H9 (cell line): ENCODE measurements at regions not wholly inside any gene's neighbourhood (a gene's known extent, or its start where the extent isn't known, plus 50 kb on each side); places are given as distances from the start of the nearest gene placed in this dataset.

Experiments
- DNase-seq: peaks from one replicate; pipeline ENCODE4 v3.0.0-alpha.2; 2017
- H2AFZ ChIP-seq: one replicate; pipeline ENCODE4 v1.6.1; 2013; ENCODE audit warnings: mild to moderate bottlenecking, low read length, control low read depth, moderate library complexity
- H2AK5ac ChIP-seq: 2 replicates; pipeline ENCODE4 v1.6.1; 2013; ENCODE audit warnings: low read length, control low read depth, mixed read lengths; ENCODE audit not compliant: insufficient read length
- H2BK120ac ChIP-seq: one replicate; pipeline ENCODE4 v1.6.1; 2013; ENCODE audit warnings: low read depth, mild to moderate bottlenecking, low read length, control low read depth, inconsistent platforms; ENCODE audit not compliant: poor library complexity, severe bottlenecking
- H2BK12ac ChIP-seq: 2 replicates; pipeline ENCODE4 v1.6.1; 2013; ENCODE audit warnings: low read length, control low read depth, mixed read lengths, low read depth; ENCODE audit not compliant: insufficient read length
- H2BK15ac ChIP-seq: 2 replicates; pipeline ENCODE4 v1.6.1; 2013; ENCODE audit warnings: low read depth, low read length, control low read depth
- H2BK20ac ChIP-seq: one replicate; pipeline ENCODE4 v1.6.1; 2013; ENCODE audit warnings: low read depth, mild to moderate bottlenecking, low read length, control low read depth, inconsistent platforms; ENCODE audit not compliant: poor library complexity, severe bottlenecking
- H2BK5ac ChIP-seq: 2 replicates; pipeline ENCODE4 v1.6.1; 2013; ENCODE audit warnings: low read length, control low read depth, mixed read lengths; ENCODE audit not compliant: insufficient read length
- H3K14ac ChIP-seq: 2 replicates; pipeline ENCODE4 v1.6.1; 2013; ENCODE audit warnings: low read length, control low read depth; ENCODE audit not compliant: insufficient read depth
- H3K18ac ChIP-seq: 2 replicates; pipeline ENCODE4 v1.6.1; 2013; ENCODE audit warnings: low read depth, mild to moderate bottlenecking, mixed read lengths, low read length, control low read depth; ENCODE audit not compliant: insufficient read length
- H3K23ac ChIP-seq: 2 replicates; pipeline ENCODE4 v1.6.1; 2013; ENCODE audit warnings: low read length, control low read depth, mixed read lengths, low read depth; ENCODE audit not compliant: insufficient read length
- H3K23me2 ChIP-seq: 2 replicates; pipeline ENCODE4 v1.6.1; 2013; ENCODE audit warnings: low read depth, mild to moderate bottlenecking, mixed read lengths, low read length, control low read depth; ENCODE audit not compliant: insufficient read length, poor library complexity, severe bottlenecking
- H3K27ac ChIP-seq: 2 replicates; pipeline ENCODE4 v1.5.1; 2013; ENCODE audit warnings: low read length, control low read depth, mixed read lengths, low read depth; ENCODE audit not compliant: insufficient read length
- H3K27me3 ChIP-seq: 2 replicates; pipeline ENCODE4 v1.6.1; 2013; ENCODE audit warnings: low read length, control low read depth, inconsistent platforms; ENCODE audit not compliant: insufficient read depth
- H3K4ac ChIP-seq: 2 replicates; pipeline ENCODE4 v1.6.1; 2013; ENCODE audit warnings: low read depth, mild to moderate bottlenecking, control low read depth, inconsistent platforms, low read length, moderate library complexity
- H3K4me1 ChIP-seq: 2 replicates; pipeline ENCODE4 v1.6.1; 2013; ENCODE audit warnings: low read length, control low read depth, inconsistent platforms; ENCODE audit not compliant: insufficient read depth
- H3K4me2 ChIP-seq: 2 replicates; pipeline ENCODE4 v1.6.1; 2013; ENCODE audit warnings: low read length, control low read depth, mixed read lengths; ENCODE audit not compliant: insufficient read length, insufficient read depth
- H3K56ac ChIP-seq: 2 replicates; pipeline ENCODE4 v1.6.1; 2013; ENCODE audit warnings: low read depth, mild to moderate bottlenecking, mixed read lengths, low read length, control low read depth; ENCODE audit not compliant: insufficient read length
- H3K79me1 ChIP-seq: 2 replicates; pipeline ENCODE4 v1.6.1; 2013; ENCODE audit warnings: low read depth, mild to moderate bottlenecking, moderate library complexity, low read length, control low read depth, inconsistent platforms; ENCODE audit not compliant: insufficient read depth, poor library complexity, severe bottlenecking
- H3K79me2 ChIP-seq: 2 replicates; pipeline ENCODE4 v1.6.1; 2013; ENCODE audit warnings: low read length, control low read depth, inconsistent platforms; ENCODE audit not compliant: insufficient read depth
- H3K9ac ChIP-seq: 2 replicates; pipeline ENCODE4 v1.6.1; 2013; ENCODE audit warnings: low read length, control low read depth, mixed read lengths; ENCODE audit not compliant: insufficient read length; ENCODE audit errors: extremely low read depth
- H3K9me3 ChIP-seq: one replicate; pipeline ENCODE4 v1.6.1; 2013; ENCODE audit warnings: low read depth, low read length, inconsistent platforms; ENCODE audit not compliant: control insufficient read depth
- H3T11ph ChIP-seq: one replicate; pipeline ENCODE4 v1.6.1; 2013; ENCODE audit warnings: mild to moderate bottlenecking, low read length, control low read depth, inconsistent platforms
- H4K20me1 ChIP-seq: one replicate; pipeline ENCODE4 v1.6.1; 2013; ENCODE audit not compliant: control insufficient read depth, insufficient read length, insufficient read depth
- H4K5ac ChIP-seq: 2 replicates; pipeline ENCODE4 v1.6.1; 2013; ENCODE audit warnings: low read depth, mild to moderate bottlenecking, mixed read lengths, low read length, control low read depth; ENCODE audit not compliant: insufficient read length
- H4K8ac ChIP-seq: replicated peaks from 2 replicates; pipeline ENCODE4 v1.6.1; 2013; ENCODE audit warnings: low read length, control low read depth, mixed read lengths, low read depth; ENCODE audit not compliant: insufficient read length
- H4K91ac ChIP-seq: 2 replicates; pipeline ENCODE4 v1.6.1; 2013; ENCODE audit warnings: low read depth, mild to moderate bottlenecking, moderate library complexity, mixed read lengths, low read length, control low read depth; ENCODE audit not compliant: insufficient read length
- H3K27ac Mint-ChIP-seq, 3 experiments: 2 replicates in 2 of 3; 3 replicates in 1 of 3; pipeline ENCODE4 v1.8.0; 2020 to 2021; ENCODE audit warnings: mixed read lengths in 3 of 3, mild to moderate bottlenecking in 1 of 3, moderate library complexity in 1 of 3
- H3K27me3 Mint-ChIP-seq: 2 replicates; pipeline ENCODE4 v1.8.0; 2021; ENCODE audit warnings: low read depth, mild to moderate bottlenecking, moderate library complexity, mixed read lengths
- H3K36me3 Mint-ChIP-seq, 3 experiments: 2 replicates in 2 of 3; 3 replicates in 1 of 3; pipeline ENCODE4 v1.8.0; 2020 to 2021; ENCODE audit warnings: low read depth in 3 of 3, mixed read lengths in 3 of 3; ENCODE audit not compliant: insufficient read depth in 1 of 3
- H3K4me1 Mint-ChIP-seq, 2 experiments: 2 replicates each; pipeline ENCODE4 v1.8.0; 2020; ENCODE audit warnings: mixed read lengths in 2 of 2
- H3K4me3 Mint-ChIP-seq, 2 experiments: 2 replicates in 1 of 2; 3 replicates in 1 of 2; pipeline ENCODE4 v1.8.0; 2020 to 2021; ENCODE audit warnings: mild to moderate bottlenecking in 2 of 2, mixed read lengths in 2 of 2, moderate library complexity in 1 of 2
- H3K9me3 Mint-ChIP-seq, 2 experiments: 2 replicates in 1 of 2; 3 replicates in 1 of 2; pipeline ENCODE4 v1.8.0; 2020; ENCODE audit warnings: mild to moderate bottlenecking in 2 of 2, mixed read lengths in 2 of 2, moderate library complexity in 1 of 2
- WGBS: extraction: QIAGEN DNeasy Blood & Tissue Kit; methylation state at CpG from one replicate; pipeline ENCODE4 v1.1.7; 2013; ENCODE audit warnings: missing lambda C conversion rate, low lambda C conversion rate, mixed read lengths; ENCODE audit not compliant: insufficient read length; ENCODE audit errors: extremely low coverage; 5-methylcytosine and 5-hydroxymethylcytosine counted together
- TF ChIP-seq, protein P1 (sequence below): fragments of 200-600 bp; sonication (generic); conservative IDR thresholded peaks from 3 replicates; pipeline ENCODE4 v1.8.0; 2021; ENCODE audit warnings: antibody characterized with exemption, mild to moderate bottlenecking

- no peak overlapping the region for H3K4me3 Mint-ChIP-seq
- Histone ChIP-seq H3K27ac (no peak overlapping the region), H3K56ac (no peak overlapping the region), H3K4ac (no peak overlapping the region), H3K14ac (no peak overlapping the region), H2BK120ac (no peak overlapping the region), H3K18ac (no peak overlapping the region), H3K4me1 (no peaks in the 10 kb centered on the region), H3K23ac (no peak overlapping the region), H3K9me3 (no peaks in the 10 kb centered on the region), H4K91ac (no peak overlapping the region), H3T11ph (no peak overlapping the region), H3K23me2 (no peaks in the 10 kb centered on the region), H2BK20ac (no peak overlapping the region), H3K79me2 (no peaks in the 10 kb centered on the region), H2AFZ (no peak overlapping the region), H3K79me1 (no peaks in the 10 kb centered on the region), H4K5ac (no peak overlapping the region), H4K8ac (no peak overlapping the region), H3K4me2 (no peak overlapping the region), H4K20me1 (no peaks in the 10 kb centered on the region), H3K27me3 (no peaks in the 10 kb centered on the region), H2AK5ac (no peak overlapping the region), H2BK5ac (no peak overlapping the region), H2BK12ac (no peak overlapping the region), H3K9ac (no peak overlapping the region), H2BK15ac (no peak overlapping the region)
- TF ChIP-seq, protein P1, sequence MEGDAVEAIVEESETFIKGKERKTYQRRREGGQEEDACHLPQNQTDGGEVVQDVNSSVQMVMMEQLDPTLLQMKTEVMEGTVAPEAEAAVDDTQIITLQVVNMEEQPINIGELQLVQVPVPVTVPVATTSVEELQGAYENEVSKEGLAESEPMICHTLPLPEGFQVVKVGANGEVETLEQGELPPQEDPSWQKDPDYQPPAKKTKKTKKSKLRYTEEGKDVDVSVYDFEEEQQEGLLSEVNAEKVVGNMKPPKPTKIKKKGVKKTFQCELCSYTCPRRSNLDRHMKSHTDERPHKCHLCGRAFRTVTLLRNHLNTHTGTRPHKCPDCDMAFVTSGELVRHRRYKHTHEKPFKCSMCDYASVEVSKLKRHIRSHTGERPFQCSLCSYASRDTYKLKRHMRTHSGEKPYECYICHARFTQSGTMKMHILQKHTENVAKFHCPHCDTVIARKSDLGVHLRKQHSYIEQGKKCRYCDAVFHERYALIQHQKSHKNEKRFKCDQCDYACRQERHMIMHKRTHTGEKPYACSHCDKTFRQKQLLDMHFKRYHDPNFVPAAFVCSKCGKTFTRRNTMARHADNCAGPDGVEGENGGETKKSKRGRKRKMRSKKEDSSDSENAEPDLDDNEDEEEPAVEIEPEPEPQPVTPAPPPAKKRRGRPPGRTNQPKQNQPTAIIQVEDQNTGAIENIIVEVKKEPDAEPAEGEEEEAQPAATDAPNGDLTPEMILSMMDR = no peak
- H3K4me1 Mint-ChIP-seq = no peaks in the 10 kb centered on the region
- H3K9me3 Mint-ChIP-seq = peaks cover 0 to 4% of the 10 kb centered on the region in 2 experiments; a peak in 2 of 5 replicates
- H3K36me3 Mint-ChIP-seq = no peaks in the 10 kb centered on the region
- H3K27ac Mint-ChIP-seq = no peak overlapping the region
- WGBS = no CpG with 5 or more reads among the region's 3 CpGs
- no peak for DNase-seq
- H3K27me3 Mint-ChIP-seq = peaks cover 32% of the 10 kb centered on the region
These were observed 108.6 kb downstream of the IRF8 start for GRCh38 chr16:86007524-86007923.
